Stimulated activated CD8-positive, alpha-beta memory T cell treated with anti-CD3 and anti-CD28 coated beads, Interleukin-12 subunit alpha, Interleukin-12 subunit beta, amount 100 ng/mL, for 4 hours (primary cell): ENCODE measurements at regions not wholly inside any gene's neighbourhood (a gene's known extent, or its start where the extent isn't known, plus 50 kb on each side); places are given as distances from the start of the nearest gene placed in this dataset.

Experiments used
- DNase-seq: peaks from one replicate; pipeline ENCODE4 v3.0.0-alpha.2; 2020; ENCODE audit warnings: low read depth

- no peak for DNase-seq
Observed at GRCh38 chr7:35536396-35536826, 158.5 kb downstream of the HERPUD2 start.

GRCh38 chr7:35533902-35534301, 161.0 kb downstream of the HERPUD2 start:
- DNase-seq = no peak

GRCh38 chr7:35530124-35531109, 164.5 kb downstream of the HERPUD2 start:
- DNase-seq = no peak

- DNase-seq = no peak
Observed at GRCh38 chr7:35529713-35530112, 165.2 kb downstream of the HERPUD2 start.

- DNase-seq = no peak
Observed at GRCh38 chr7:35528381-35528977, 166.5 kb downstream of the HERPUD2 start.

GRCh38 chr7:35526645-35527044, 168.3 kb downstream of the HERPUD2 start:
- no peak for DNase-seq

GRCh38 chr7:35524112-35524804, 170.7 kb downstream of the HERPUD2 start:
- DNase-seq = no peak

GRCh38 chr7:35523292-35523691, 171.6 kb downstream of the HERPUD2 start:
- no peak for DNase-seq

- DNase-seq = no peak
Observed at GRCh38 chr7:35522697-35523096, 172.2 kb downstream of the HERPUD2 start.

- DNase-seq = no peak
Observed at GRCh38 chr7:35521941-35522340, 173.0 kb downstream of the HERPUD2 start.

GRCh38 chr7:35520810-35521625, 173.9 kb downstream of the HERPUD2 start:
- no peak for DNase-seq

- DNase-seq = no peak
Observed at GRCh38 chr7:35519971-35520809, 174.7 kb downstream of the HERPUD2 start.

GRCh38 chr7:35518767-35519166, 176.2 kb downstream of the HERPUD2 start:
- no peak for DNase-seq

- DNase-seq = no peak
Observed at GRCh38 chr7:35516498-35516897, 178.4 kb downstream of the HERPUD2 start.

- no peak for DNase-seq
Observed at GRCh38 chr7:35513828-35514227, 181.1 kb downstream of the HERPUD2 start.

- DNase-seq = no peak
Observed at GRCh38 chr7:35513195-35513594, 181.7 kb downstream of the HERPUD2 start.

GRCh38 chr7:35512716-35513115, 182.2 kb downstream of the HERPUD2 start:
- no peak for DNase-seq

- no peak for DNase-seq
Observed at GRCh38 chr7:35508623-35509400, 186.1 kb downstream of the HERPUD2 start.

- no peak for DNase-seq
Observed at GRCh38 chr7:35505066-35505465, 189.9 kb downstream of the HERPUD2 start.

- DNase-seq = no peak
Observed at GRCh38 chr7:35504365-35504764, 190.6 kb downstream of the HERPUD2 start.
